Non-pigmented ciliary epithelial cell (primary cell): ENCODE measurements at regions not wholly inside any gene's neighbourhood (a gene's known extent, or its start where the extent isn't known, plus 50 kb on each side); places are given as distances from the start of the nearest gene placed in this dataset.

Experiments
- DNase-seq: peaks from one replicate; pipeline ENCODE4 v3.0.0-alpha.2; 2010; ENCODE audit warnings: low read depth

- DNase-seq = no peak
These were observed 99.9 kb upstream of the LINC00305 start for GRCh38 chr18:64248836-64249235.

- no peak for DNase-seq
These were observed 96.4 kb upstream of the LINC00305 start for GRCh38 chr18:64245126-64245861.

GRCh38 chr18:64244571-64244970 is 95.7 kb upstream of the LINC00305 start:
- DNase-seq = no peak

GRCh38 chr18:64240316-64240715 is 91.4 kb upstream of the LINC00305 start:
- no peak for DNase-seq

- no peak for DNase-seq
These were observed 89.2 kb upstream of the LINC00305 start for GRCh38 chr18:64238076-64238475.

- DNase-seq = no peak
These were observed 85.4 kb upstream of the LINC00305 start for GRCh38 chr18:64234321-64234720.

GRCh38 chr18:64233851-64234250 is 85.0 kb upstream of the LINC00305 start:
- no peak for DNase-seq

- DNase-seq = no peak
These were observed 72.1 kb upstream of the LINC00305 start for GRCh38 chr18:64220941-64221340.

GRCh38 chr18:64219517-64219916 is 70.6 kb upstream of the LINC00305 start:
- no peak for DNase-seq

GRCh38 chr18:64210401-64210949 is 61.6 kb upstream of the LINC00305 start:
- no peak for DNase-seq

- DNase-seq = no peak
These were observed 59.6 kb upstream of the LINC00305 start for GRCh38 chr18:64208516-64208915.

GRCh38 chr18:64207820-64208219 is 58.9 kb upstream of the LINC00305 start:
- DNase-seq = no peak

- DNase-seq = no peak
These were observed 54.4 kb upstream of the LINC00305 start for GRCh38 chr18:64203295-64203694.

- no peak for DNase-seq
These were observed 54.0 kb upstream of the LINC00305 start for GRCh38 chr18:64202863-64203262.

- no peak for DNase-seq
These were observed 53.4 kb upstream of the LINC00305 start for GRCh38 chr18:64202210-64202836.

- no peak for DNase-seq
These were observed 52.9 kb upstream of the LINC00305 start for GRCh38 chr18:64201781-64202180.

GRCh38 chr18:64199581-64199980 is 50.7 kb upstream of the LINC00305 start:
- DNase-seq = no peak
